CD14-positive monocyte (primary cell): ENCODE measurements at regions not wholly inside any gene's neighbourhood (a gene's known extent, or its start where the extent isn't known, plus 50 kb on each side); places are given as distances from the start of the nearest gene placed in this dataset.

ENCODE experiments used
- DNase-seq, 3 donors: peaks; one replicate each; pipeline ENCODE4 v3.0.0-alpha.2; 2011 to 2022
- H2AFZ ChIP-seq: 2 replicates; pipeline ENCODE4 v1.6.0; 2012; ENCODE audit warnings: mild to moderate bottlenecking, low read depth, low read length, inconsistent platforms; ENCODE audit not compliant: insufficient read depth, poor library complexity, severe bottlenecking
- H3K27ac ChIP-seq, 2 donors: 1 replicate in 1 of 2; 2 replicates in 1 of 2; pipeline ENCODE4 v1.5.1; 2012 to 2013; ENCODE audit warnings: low read length in 2 of 2, control low read depth in 1 of 2, inconsistent platforms in 1 of 2, low read depth in 1 of 2, mild to moderate bottlenecking in 1 of 2
- H3K27me3 ChIP-seq, 2 donors: one replicate each; pipeline versions ENCODE4 v1.6.0 to v1.6.1; 2011 to 2013; ENCODE audit warnings: low read length in 2 of 2; ENCODE audit not compliant: control insufficient read depth in 2 of 2, insufficient read depth in 2 of 2
- H3K36me3 ChIP-seq, 2 donors: replicated peaks in 1 of 2; 1 replicate in 1 of 2; 2 replicates in 1 of 2; pipeline versions ENCODE4 v1.5.1 to v1.6.1; 2012 to 2013; ENCODE audit warnings: low read length in 2 of 2, control low read depth in 1 of 2, inconsistent platforms in 1 of 2, mild to moderate bottlenecking in 1 of 2; ENCODE audit not compliant: insufficient read depth in 2 of 2, control insufficient read depth in 1 of 2
- H3K4me1 ChIP-seq, 2 donors: 1 replicate in 1 of 2; 2 replicates in 1 of 2; pipeline versions ENCODE4 v1.5.1 to v1.6.1; 2012 to 2013; ENCODE audit warnings: low read length in 2 of 2, control low read depth in 1 of 2, inconsistent platforms in 1 of 2, mild to moderate bottlenecking in 1 of 2, moderate library complexity in 1 of 2; ENCODE audit not compliant: insufficient read depth in 2 of 2, control insufficient read depth in 1 of 2
- H3K4me2 ChIP-seq: replicated peaks from 2 replicates; pipeline ENCODE3; 2012; ENCODE audit warnings: low read length, moderate library complexity, mild to moderate bottlenecking; ENCODE audit not compliant: poor library complexity, severe bottlenecking; ENCODE audit errors: extremely low read depth
- H3K4me3 ChIP-seq, 3 experiments: fragments of 200-600 bp in 1 of 3; sonication (generic) in 1 of 3; replicated peaks in 1 of 3; 1 replicate in 2 of 3; 2 replicates in 1 of 3; pipeline ENCODE4 v1.5.1; 2011 to 2013; ENCODE audit warnings: low read length in 3 of 3, mild to moderate bottlenecking in 3 of 3, control low read depth in 2 of 3, low read depth in 2 of 3, inconsistent platforms in 1 of 3, moderate library complexity in 1 of 3
- H3K79me2 ChIP-seq: 2 replicates; pipeline ENCODE4 v1.6.0; 2012; ENCODE audit warnings: mild to moderate bottlenecking, control low read depth, inconsistent platforms, low read length, moderate library complexity; ENCODE audit not compliant: insufficient read depth
- H3K9ac ChIP-seq: 2 replicates; pipeline ENCODE4 v1.6.0; 2017; ENCODE audit warnings: low read length, mild to moderate bottlenecking; ENCODE audit not compliant: insufficient read depth, poor library complexity, severe bottlenecking
- H3K9me3 ChIP-seq, 2 donors: replicated peaks in 1 of 2; 1 replicate in 1 of 2; 2 replicates in 1 of 2; pipeline versions ENCODE4 v1.5.1 to v1.6.1; 2012 to 2013; ENCODE audit warnings: low read length in 2 of 2, control low read depth in 1 of 2; ENCODE audit not compliant: control insufficient read depth in 1 of 2, insufficient read depth in 1 of 2
- H4K20me1 ChIP-seq: 2 replicates; pipeline ENCODE4 v1.6.0; 2012; ENCODE audit warnings: mild to moderate bottlenecking, low read length, control low read depth, moderate library complexity; ENCODE audit not compliant: insufficient read depth
- H3K27ac Mint-ChIP-seq, 7 donors: one replicate each; pipeline ENCODE4 v1.8.0; 2020; ENCODE audit warnings: mild to moderate bottlenecking in 7 of 7, mixed read lengths in 7 of 7, moderate library complexity in 6 of 7, inconsistent platforms in 2 of 7
- H3K27me3 Mint-ChIP-seq, 3 donors: one replicate each; pipeline ENCODE4 v1.8.0; 2021 to 2022; ENCODE audit warnings: low read depth in 3 of 3, mild to moderate bottlenecking in 3 of 3, mixed read lengths in 3 of 3, moderate library complexity in 3 of 3, inconsistent platforms in 1 of 3
- H3K36me3 Mint-ChIP-seq, 2 donors: one replicate each; pipeline ENCODE4 v1.8.0; 2020; ENCODE audit warnings: mixed read lengths in 2 of 2, inconsistent platforms in 1 of 2, mild to moderate bottlenecking in 1 of 2
- H3K4me1 Mint-ChIP-seq: one replicate; pipeline ENCODE4 v1.8.0; 2020; ENCODE audit warnings: mild to moderate bottlenecking, mixed read lengths
- H3K4me3 Mint-ChIP-seq, 2 donors: one replicate each; pipeline ENCODE4 v1.8.0; 2020; ENCODE audit warnings: mild to moderate bottlenecking in 2 of 2, mixed read lengths in 2 of 2, moderate library complexity in 1 of 2
- H3K9me3 Mint-ChIP-seq, 7 donors: one replicate each; pipeline ENCODE4 v1.8.0; 2020 to 2022; ENCODE audit warnings: mixed read lengths in 7 of 7, mild to moderate bottlenecking in 6 of 7, moderate library complexity in 6 of 7, inconsistent platforms in 2 of 7
- WGBS: methylation state at CpG from one replicate; pipeline ENCODE4 v1.1.5; 2013; ENCODE audit warnings: missing lambda C conversion rate; ENCODE audit not compliant: insufficient coverage; 5-methylcytosine and 5-hydroxymethylcytosine counted together
- intact Hi-C, 2 donors: fragments of 100-400 bp; cut with micrococcal nuclease; formaldehyde crosslinking; loops; one replicate each; pipeline versions ENCODE4 v1.15.0 to v1.15.1; 2023
- TF ChIP-seq, protein P1 (sequence below): fragments of 200-600 bp; IDR thresholded peaks from one replicate; pipeline ENCODE4 v1.8.0; 2022; ENCODE audit warnings: antibody characterized with exemption, mild to moderate bottlenecking

DNA sequence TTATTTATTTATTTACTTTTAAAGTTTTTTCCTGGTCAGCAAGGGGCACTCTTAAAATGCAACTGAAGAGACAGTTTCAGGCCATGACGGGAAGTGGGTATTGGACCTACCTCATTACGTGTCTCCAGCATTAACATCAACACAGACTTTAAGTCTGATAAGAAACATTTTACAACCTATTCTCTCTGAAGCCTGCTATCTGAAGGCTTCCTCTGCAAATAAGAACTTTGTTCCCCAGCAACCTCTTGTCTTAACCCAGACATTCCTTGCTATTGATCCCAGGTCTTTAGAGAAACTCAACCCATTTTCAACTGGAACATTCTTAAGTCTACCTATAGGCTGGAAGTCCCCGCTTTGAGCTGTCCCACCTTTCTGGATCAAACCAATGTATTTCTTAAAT lies 258.3 kb upstream of the TMPRSS15 start:
- Histone ChIP-seq H2AFZ (no peak overlapping the region), H3K27me3 (no peaks in the 10 kb centered on the region), H3K9me3 (peaks cover 0 to 7% of the 10 kb centered on the region in 2 donors), H4K20me1 (no peaks in the 10 kb centered on the region), H3K27ac (no peak overlapping the region), H3K4me3 (no peak overlapping the region), H3K4me1 (no peaks in the 10 kb centered on the region), H3K79me2 (no peaks in the 10 kb centered on the region), H3K4me2 (no peak overlapping the region), H3K36me3 (no peaks in the 10 kb centered on the region), H3K9ac (no peak overlapping the region)
- Mint-ChIP-seq H3K36me3 (no peaks in the 10 kb centered on the region), H3K27ac (no peak overlapping the region), H3K27me3 (no peaks in the 10 kb centered on the region), H3K4me1 (no peaks in the 10 kb centered on the region), H3K9me3 (peaks cover 0 to 8% (median under 1%) of the 10 kb centered on the region in 7 donors), H3K4me3 (no peak overlapping the region)
- intact Hi-C loops, result no loop called here
- WGBS, result 80% methylated on average over 2 of the region's 3 CpGs
- no peak for DNase-seq
- TF ChIP-seq, protein P1, sequence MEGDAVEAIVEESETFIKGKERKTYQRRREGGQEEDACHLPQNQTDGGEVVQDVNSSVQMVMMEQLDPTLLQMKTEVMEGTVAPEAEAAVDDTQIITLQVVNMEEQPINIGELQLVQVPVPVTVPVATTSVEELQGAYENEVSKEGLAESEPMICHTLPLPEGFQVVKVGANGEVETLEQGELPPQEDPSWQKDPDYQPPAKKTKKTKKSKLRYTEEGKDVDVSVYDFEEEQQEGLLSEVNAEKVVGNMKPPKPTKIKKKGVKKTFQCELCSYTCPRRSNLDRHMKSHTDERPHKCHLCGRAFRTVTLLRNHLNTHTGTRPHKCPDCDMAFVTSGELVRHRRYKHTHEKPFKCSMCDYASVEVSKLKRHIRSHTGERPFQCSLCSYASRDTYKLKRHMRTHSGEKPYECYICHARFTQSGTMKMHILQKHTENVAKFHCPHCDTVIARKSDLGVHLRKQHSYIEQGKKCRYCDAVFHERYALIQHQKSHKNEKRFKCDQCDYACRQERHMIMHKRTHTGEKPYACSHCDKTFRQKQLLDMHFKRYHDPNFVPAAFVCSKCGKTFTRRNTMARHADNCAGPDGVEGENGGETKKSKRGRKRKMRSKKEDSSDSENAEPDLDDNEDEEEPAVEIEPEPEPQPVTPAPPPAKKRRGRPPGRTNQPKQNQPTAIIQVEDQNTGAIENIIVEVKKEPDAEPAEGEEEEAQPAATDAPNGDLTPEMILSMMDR, result no peak

- Histone ChIP-seq H3K4me2 (no peak overlapping the region), H3K79me2 (no peaks in the 10 kb centered on the region), H3K4me3 (no peak overlapping the region), H3K36me3 (no peaks in the 10 kb centered on the region), H3K27ac (no peak overlapping the region), H3K9ac (no peak overlapping the region), H3K4me1 (no peaks in the 10 kb centered on the region), H3K9me3 (peaks cover 0 to 4% of the 10 kb centered on the region in 2 donors), H3K27me3 (no peaks in the 10 kb centered on the region), H2AFZ (no peak overlapping the region), H4K20me1 (no peaks in the 10 kb centered on the region)
- TF ChIP-seq, protein P1, result no peak
- no peak overlapping the region for H3K27ac Mint-ChIP-seq
- no peak overlapping the region for H3K4me3 Mint-ChIP-seq
- no peaks in the 10 kb centered on the region for H3K36me3 Mint-ChIP-seq
- intact Hi-C loops, result no loop called here
- 100% methylated on average over 1 of the region's 3 CpGs for WGBS
- DNase-seq, result no peak
- peaks cover 0 to 8% (median 4%) of the 10 kb centered on the region in 7 donors for H3K9me3 Mint-ChIP-seq
- no peaks in the 10 kb centered on the region for H3K4me1 Mint-ChIP-seq
- H3K27me3 Mint-ChIP-seq, result no peaks in the 10 kb centered on the region
These were observed 260.1 kb upstream of the TMPRSS15 start for GRCh38 chr21:18663663-18664062.
